Loucy (cell line): ENCODE measurements at regions not wholly inside any gene's neighbourhood (a gene's known extent, or its start where the extent isn't known, plus 50 kb on each side); places are given as distances from the start of the nearest gene placed in this dataset.

ENCODE experiments used
- H2AFZ ChIP-seq: fragments of 200-600 bp; sonication (generic); 2 replicates; pipeline ENCODE4 v1.6.0; 2016; ENCODE audit warnings: antibody characterized with exemption, mild to moderate bottlenecking, low read length, moderate library complexity
- H3F3A ChIP-seq: fragments of 200-600 bp; 2 replicates; pipeline ENCODE4 v1.6.0; 2016; ENCODE audit warnings: antibody characterized with exemption, low read depth, mild to moderate bottlenecking
- H3K27me3 ChIP-seq: fragments of 200-600 bp; sonication (generic); 2 replicates; pipeline ENCODE4 v1.6.1; 2014; ENCODE audit warnings: low read length, mild to moderate bottlenecking; ENCODE audit not compliant: insufficient read depth, poor library complexity, severe bottlenecking
- H3K36me3 ChIP-seq: fragments of 200-600 bp; sonication (generic); 2 replicates; pipeline ENCODE4 v1.6.1; 2016; ENCODE audit warnings: low read length; ENCODE audit not compliant: insufficient read depth
- H3K4me1 ChIP-seq: fragments of 200-600 bp; sonication (generic); 2 replicates; pipeline ENCODE4 v1.5.1; 2014; ENCODE audit warnings: low read length, mild to moderate bottlenecking; ENCODE audit not compliant: insufficient read depth, poor library complexity, severe bottlenecking
- H3K4me2 ChIP-seq: fragments of 200-600 bp; sonication (generic); 2 replicates; pipeline ENCODE4 v1.6.0; 2014; ENCODE audit warnings: antibody characterized with exemption, low read length, low read depth, mild to moderate bottlenecking; ENCODE audit not compliant: poor library complexity, severe bottlenecking
- H3K4me3 ChIP-seq: fragments of 200-600 bp; sonication (generic); 2 replicates; pipeline ENCODE4 v1.5.1; 2014; ENCODE audit warnings: low read length, mild to moderate bottlenecking, mixed read lengths; ENCODE audit not compliant: poor library complexity, severe bottlenecking
- H3K79me2 ChIP-seq: fragments of 200-600 bp; sonication (generic); 2 replicates; pipeline ENCODE4 v1.6.1; 2014; ENCODE audit warnings: low read length; ENCODE audit not compliant: insufficient read depth
- H3K9ac ChIP-seq: fragments of 200-600 bp; sonication (generic); 2 replicates; pipeline ENCODE4 v1.6.0; 2014; ENCODE audit warnings: mild to moderate bottlenecking, low read depth, low read length, moderate library complexity; ENCODE audit not compliant: poor library complexity, severe bottlenecking
- H3K9me2 ChIP-seq: fragments of 200-600 bp; sonication (generic); replicated peaks from 2 replicates; pipeline ENCODE4 v1.6.1; 2016; ENCODE audit warnings: low read depth, low read length, mixed read lengths
- H3K9me3 ChIP-seq: fragments of 200-600 bp; sonication (generic); 2 replicates; pipeline ENCODE4 v1.6.1; 2014; ENCODE audit warnings: mild to moderate bottlenecking, antibody characterized with exemption, low read length, low read depth; ENCODE audit not compliant: insufficient read depth
- H4K20me1 ChIP-seq: fragments of 200-600 bp; sonication (generic); 2 replicates; pipeline ENCODE4 v1.6.0; 2014; ENCODE audit warnings: antibody characterized with exemption, low read length, mild to moderate bottlenecking; ENCODE audit not compliant: insufficient read depth, poor library complexity, severe bottlenecking
- CTCF ChIP-seq: fragments of 200-600 bp; sonication (generic); conservative IDR thresholded peaks from 2 replicates; pipeline ENCODE4 v1.5.1; 2014; ENCODE audit warnings: mild to moderate bottlenecking, antibody characterized with exemption, low read length
- EZH2phosphoT487 ChIP-seq: fragments of 200-600 bp; IDR thresholded peaks from 2 replicates; pipeline ENCODE4 v1.6.1; 2018; ENCODE audit warnings: antibody characterized with exemption, mild to moderate bottlenecking, moderate library complexity, borderline replicate concordance

GRCh38 chr10:16256336-16256735 lies 180.5 kb upstream of the PTER start:
- H3K4me2 ChIP-seq, result no peak overlapping the region
- no peak overlapping the region for H2AFZ ChIP-seq
- H3K4me1 ChIP-seq, result no peaks in the 10 kb centered on the region
- H3K36me3 ChIP-seq, result no peaks in the 10 kb centered on the region
- H3K27me3 ChIP-seq, result no peaks in the 10 kb centered on the region
- no peaks in the 10 kb centered on the region for H3K79me2 ChIP-seq
- H3K9ac ChIP-seq, result no peak overlapping the region
- no peaks in the 10 kb centered on the region for H3F3A ChIP-seq
- H3K9me3 ChIP-seq, result no peaks in the 10 kb centered on the region; the same call in 1 of the 2 replicates
- no peaks in the 10 kb centered on the region for H3K9me2 ChIP-seq
- TF ChIP-seq EZH2phosphoT487, result no peak
- no peak for TF ChIP-seq CTCF
- no peak overlapping the region for H3K4me3 ChIP-seq
- H4K20me1 ChIP-seq, result no peaks in the 10 kb centered on the region

- no peak for TF ChIP-seq CTCF
- no peak for TF ChIP-seq EZH2phosphoT487
- no peaks in the 10 kb centered on the region for H4K20me1 ChIP-seq
- no peaks in the 10 kb centered on the region; the same call in 1 of the 2 replicates for H3K9me3 ChIP-seq
- H3F3A ChIP-seq, result no peaks in the 10 kb centered on the region
- no peak overlapping the region for H3K9ac ChIP-seq
- no peaks in the 10 kb centered on the region for H3K36me3 ChIP-seq
- H3K4me1 ChIP-seq, result no peaks in the 10 kb centered on the region
- H3K4me2 ChIP-seq, result no peak overlapping the region
- no peak overlapping the region for H2AFZ ChIP-seq
- H3K79me2 ChIP-seq, result no peaks in the 10 kb centered on the region
- H3K4me3 ChIP-seq, result no peak overlapping the region
- no peaks in the 10 kb centered on the region for H3K9me2 ChIP-seq
- no peaks in the 10 kb centered on the region for H3K27me3 ChIP-seq
These were observed 178.3 kb upstream of the PTER start for GRCh38 chr10:16258291-16259040.

GRCh38 chr10:16259726-16260125 lies 177.1 kb upstream of the PTER start:
- Histone ChIP-seq H3K4me1 (no peaks in the 10 kb centered on the region), H3K36me3 (no peaks in the 10 kb centered on the region), H3K9me3 (no peaks in the 10 kb centered on the region; the same call in 1 of the 2 replicates), H3F3A (no peaks in the 10 kb centered on the region), H3K4me3 (no peak overlapping the region), H2AFZ (no peak overlapping the region), H3K4me2 (no peak overlapping the region), H3K27me3 (no peaks in the 10 kb centered on the region), H3K9ac (no peak overlapping the region), H3K9me2 (no peaks in the 10 kb centered on the region), H4K20me1 (no peaks in the 10 kb centered on the region), H3K79me2 (no peaks in the 10 kb centered on the region)
- no peak for TF ChIP-seq EZH2phosphoT487
- TF ChIP-seq CTCF, result no peak
